ENCODE measurements at regions not wholly inside any gene's neighbourhood (a gene's known extent, or its start where the extent isn't known, plus 50 kb on each side); places are given as distances from the start of the nearest gene placed in this dataset.

DNA sequence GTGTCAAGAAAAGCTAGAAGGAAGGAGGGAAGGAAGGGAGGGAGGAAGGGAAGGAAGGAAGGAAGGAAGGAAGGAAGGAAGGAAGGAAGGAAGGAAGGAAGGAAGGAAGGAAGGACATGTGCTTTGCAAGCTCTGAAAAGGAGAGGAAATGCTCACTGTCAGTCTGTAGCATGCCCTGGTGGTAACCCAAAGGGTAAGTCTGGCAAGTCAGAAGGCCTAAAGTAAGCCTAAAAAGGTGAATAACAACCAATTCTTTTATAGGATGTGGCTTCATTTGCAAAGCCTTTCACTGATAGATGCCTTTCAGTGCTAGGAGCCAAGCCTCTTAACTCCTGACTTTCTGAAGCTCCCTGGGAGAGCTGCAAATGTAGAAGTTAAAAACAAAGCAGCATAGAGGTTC lies 542.6 kb downstream of the CFAP47 start:
- no peaks in the 10 kb centered on the region for H3K4me1 Mint-ChIP-seq
- peaks cover 4% of the 10 kb centered on the region for H3K9me3 ChIP-seq (ENCODE audit: low read depth)
- H3F3A ChIP-seq (ENCODE audit: low read depth) = no peaks in the 10 kb centered on the region
- peak; percentile 4 for DNase-seq (ENCODE audit: low spot score)
- H3K27me3 Mint-ChIP-seq (ENCODE audit: insufficient read depth, low read depth) = no peaks in the 10 kb centered on the region
- no peaks in the 10 kb centered on the region for H3K4me1 ChIP-seq
- no peaks in the 10 kb centered on the region for H3K79me2 ChIP-seq (ENCODE audit: low read depth)
- H3K36me3 Mint-ChIP-seq = no peaks in the 10 kb centered on the region
- no peaks in the 10 kb centered on the region for H3K27me3 ChIP-seq
- H3K27ac Mint-ChIP-seq = no peak overlapping the region
- H3K27ac ChIP-seq = no peak overlapping the region
- no peak overlapping the region for H2AFZ ChIP-seq (replicated peaks)
- no peak overlapping the region for H3K9ac ChIP-seq
- H3K4me3 ChIP-seq = no peak overlapping the region
- H3K4me3 Mint-ChIP-seq = no peak overlapping the region
- H4K20me1 ChIP-seq (ENCODE audit: low read depth) = no peaks in the 10 kb centered on the region
- peaks cover 4% of the 10 kb centered on the region for H3K9me3 Mint-ChIP-seq
- no peaks in the 10 kb centered on the region for H3K36me3 ChIP-seq
- no peak overlapping the region for H3K4me2 ChIP-seq
- no peak for TF ChIP-seq EZH2 (IDR thresholded peaks at IDR 0.05)

GRCh38 chrX:36480441-36480990 lies 527.6 kb upstream of the FAM47C start:
- DNase-seq (ENCODE audit: low spot score) = no peak
- Histone ChIP-seq H3K36me3 (no peaks in the 10 kb centered on the region), H3K27ac (no peak overlapping the region), H2AFZ (replicated peaks) (no peak overlapping the region), H3K9ac (no peak overlapping the region), H3F3A (ENCODE audit: low read depth) (no peaks in the 10 kb centered on the region), H4K20me1 (ENCODE audit: low read depth) (no peaks in the 10 kb centered on the region), H3K4me3 (no peak overlapping the region), H3K4me2 (no peak overlapping the region), H3K27me3 (no peaks in the 10 kb centered on the region), H3K9me3 (ENCODE audit: low read depth) (no peaks in the 10 kb centered on the region), H3K79me2 (ENCODE audit: low read depth) (no peaks in the 10 kb centered on the region), H3K4me1 (no peaks in the 10 kb centered on the region)
- H3K27me3 Mint-ChIP-seq (ENCODE audit: insufficient read depth, low read depth) = no peaks in the 10 kb centered on the region
- H3K4me1 Mint-ChIP-seq = no peaks in the 10 kb centered on the region
- H3K9me3 Mint-ChIP-seq = no peaks in the 10 kb centered on the region
- no peaks in the 10 kb centered on the region for H3K36me3 Mint-ChIP-seq
- H3K4me3 Mint-ChIP-seq = no peak overlapping the region
- TF ChIP-seq, protein P1, sequence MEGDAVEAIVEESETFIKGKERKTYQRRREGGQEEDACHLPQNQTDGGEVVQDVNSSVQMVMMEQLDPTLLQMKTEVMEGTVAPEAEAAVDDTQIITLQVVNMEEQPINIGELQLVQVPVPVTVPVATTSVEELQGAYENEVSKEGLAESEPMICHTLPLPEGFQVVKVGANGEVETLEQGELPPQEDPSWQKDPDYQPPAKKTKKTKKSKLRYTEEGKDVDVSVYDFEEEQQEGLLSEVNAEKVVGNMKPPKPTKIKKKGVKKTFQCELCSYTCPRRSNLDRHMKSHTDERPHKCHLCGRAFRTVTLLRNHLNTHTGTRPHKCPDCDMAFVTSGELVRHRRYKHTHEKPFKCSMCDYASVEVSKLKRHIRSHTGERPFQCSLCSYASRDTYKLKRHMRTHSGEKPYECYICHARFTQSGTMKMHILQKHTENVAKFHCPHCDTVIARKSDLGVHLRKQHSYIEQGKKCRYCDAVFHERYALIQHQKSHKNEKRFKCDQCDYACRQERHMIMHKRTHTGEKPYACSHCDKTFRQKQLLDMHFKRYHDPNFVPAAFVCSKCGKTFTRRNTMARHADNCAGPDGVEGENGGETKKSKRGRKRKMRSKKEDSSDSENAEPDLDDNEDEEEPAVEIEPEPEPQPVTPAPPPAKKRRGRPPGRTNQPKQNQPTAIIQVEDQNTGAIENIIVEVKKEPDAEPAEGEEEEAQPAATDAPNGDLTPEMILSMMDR (IDR thresholded peaks at IDR 0.05) = no peak
- TF ChIP-seq EZH2 (IDR thresholded peaks at IDR 0.05) = no peak
- no peak for TF ChIP-seq EZH2phosphoT487 (IDR thresholded peaks at IDR 0.05)
- H3K27ac Mint-ChIP-seq = no peak overlapping the region

GRCh38 chrX:36501169-36501702 lies 506.9 kb upstream of the FAM47C start:
- Mint-ChIP-seq H3K4me3 (no peak overlapping the region), H3K27ac (no peak overlapping the region), H3K27me3 (ENCODE audit: insufficient read depth, low read depth) (no peaks in the 10 kb centered on the region), H3K9me3 (peaks cover 7% of the 10 kb centered on the region), H3K36me3 (no peaks in the 10 kb centered on the region), H3K4me1 (no peaks in the 10 kb centered on the region)
- H3F3A ChIP-seq (ENCODE audit: low read depth) = no peaks in the 10 kb centered on the region
- DNase-seq (ENCODE audit: low spot score) = no peak
- H3K79me2 ChIP-seq (ENCODE audit: low read depth) = no peaks in the 10 kb centered on the region
- H3K4me2 ChIP-seq = no peak overlapping the region
- no peak for TF ChIP-seq EZH2phosphoT487 (IDR thresholded peaks at IDR 0.05)
- TF ChIP-seq, protein P1 (IDR thresholded peaks at IDR 0.05) = no peak
- TF ChIP-seq EZH2 (IDR thresholded peaks at IDR 0.05) = no peak
- no peaks in the 10 kb centered on the region for H3K4me1 ChIP-seq
- no peaks in the 10 kb centered on the region for H3K27me3 ChIP-seq
- H3K36me3 ChIP-seq = no peaks in the 10 kb centered on the region
- no peaks in the 10 kb centered on the region for H4K20me1 ChIP-seq (ENCODE audit: low read depth)
- H3K4me3 ChIP-seq = no peak overlapping the region
- H3K9ac ChIP-seq = no peak overlapping the region
- H3K27ac ChIP-seq = no peak overlapping the region
- no peak overlapping the region for H2AFZ ChIP-seq (replicated peaks)
- peaks cover 9% of the 10 kb centered on the region for H3K9me3 ChIP-seq (ENCODE audit: low read depth)

- no peak for DNase-seq (ENCODE audit: low spot score)
- Histone ChIP-seq H3K79me2 (ENCODE audit: low read depth) (no peaks in the 10 kb centered on the region), H3K4me1 (no peaks in the 10 kb centered on the region), H3K27me3 (no peaks in the 10 kb centered on the region), H4K20me1 (ENCODE audit: low read depth) (no peaks in the 10 kb centered on the region), H3K36me3 (no peaks in the 10 kb centered on the region), H3K27ac (no peak overlapping the region), H3K4me3 (no peak overlapping the region), H3K9me3 (ENCODE audit: low read depth) (peaks cover 6% of the 10 kb centered on the region), H3K4me2 (no peak overlapping the region), H3F3A (ENCODE audit: low read depth) (no peaks in the 10 kb centered on the region), H2AFZ (replicated peaks) (no peak overlapping the region), H3K9ac (no peak overlapping the region)
- no peak overlapping the region for H3K27ac Mint-ChIP-seq
- TF ChIP-seq EZH2 (IDR thresholded peaks at IDR 0.05) (no peak), EZH2phosphoT487 (IDR thresholded peaks at IDR 0.05) (no peak)
- TF ChIP-seq, protein P1 (IDR thresholded peaks at IDR 0.05) = no peak
- H3K36me3 Mint-ChIP-seq = no peaks in the 10 kb centered on the region
- no peak overlapping the region for H3K4me3 Mint-ChIP-seq
- H3K27me3 Mint-ChIP-seq (ENCODE audit: insufficient read depth, low read depth) = no peaks in the 10 kb centered on the region
- no peaks in the 10 kb centered on the region for H3K4me1 Mint-ChIP-seq
- H3K9me3 Mint-ChIP-seq = peaks cover 30% of the 10 kb centered on the region
Observed at GRCh38 chrX:36504625-36505024, 503.5 kb upstream of the FAM47C start.

Measured in neural progenitor cell (in vitro differentiated cells).